Neural cell (in vitro differentiated cells): ENCODE measurements at regions not wholly inside any gene's neighbourhood (a gene's known extent, or its start where the extent isn't known, plus 50 kb on each side); places are given as distances from the start of the nearest gene placed in this dataset.

Experiments
- EP300 ChIP-seq: fragments of 450-650 bp; conservative IDR thresholded peaks from 2 replicates; pipeline ENCODE4 v1.6.1; 2014; ENCODE audit warnings: antibody characterized with exemption, mild to moderate bottlenecking, moderate library complexity; ENCODE audit not compliant: poor library complexity, severe bottlenecking
- TF ChIP-seq, protein P1 (sequence below): fragments of 450-650 bp; IDR thresholded peaks from 2 replicates; pipeline ENCODE4 v1.5.1; 2014; ENCODE audit warnings: antibody characterized with exemption, mild to moderate bottlenecking, moderate library complexity; ENCODE audit not compliant: poor library complexity, severe bottlenecking

DNA sequence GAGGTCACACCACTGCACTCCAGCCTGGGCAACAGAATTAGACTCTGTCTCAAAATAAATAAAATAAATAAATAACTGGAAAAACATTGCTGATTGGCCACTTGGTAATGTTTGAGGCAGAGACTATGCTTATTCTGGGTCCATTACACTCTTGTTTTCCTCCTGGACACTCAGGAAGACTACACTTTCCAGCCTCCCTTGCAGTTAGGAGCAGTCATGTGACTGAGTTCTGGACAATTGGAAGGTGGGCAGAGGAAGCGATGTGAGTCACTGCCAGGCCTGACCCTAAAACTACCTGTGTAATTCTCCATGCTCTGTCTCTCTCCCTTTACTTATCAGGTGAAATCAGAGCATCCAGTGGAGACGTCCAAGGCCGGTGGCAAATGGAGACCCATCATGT is 74.4 kb downstream of the VCPKMT start:
- no peak for TF ChIP-seq EP300
- TF ChIP-seq, protein P1, sequence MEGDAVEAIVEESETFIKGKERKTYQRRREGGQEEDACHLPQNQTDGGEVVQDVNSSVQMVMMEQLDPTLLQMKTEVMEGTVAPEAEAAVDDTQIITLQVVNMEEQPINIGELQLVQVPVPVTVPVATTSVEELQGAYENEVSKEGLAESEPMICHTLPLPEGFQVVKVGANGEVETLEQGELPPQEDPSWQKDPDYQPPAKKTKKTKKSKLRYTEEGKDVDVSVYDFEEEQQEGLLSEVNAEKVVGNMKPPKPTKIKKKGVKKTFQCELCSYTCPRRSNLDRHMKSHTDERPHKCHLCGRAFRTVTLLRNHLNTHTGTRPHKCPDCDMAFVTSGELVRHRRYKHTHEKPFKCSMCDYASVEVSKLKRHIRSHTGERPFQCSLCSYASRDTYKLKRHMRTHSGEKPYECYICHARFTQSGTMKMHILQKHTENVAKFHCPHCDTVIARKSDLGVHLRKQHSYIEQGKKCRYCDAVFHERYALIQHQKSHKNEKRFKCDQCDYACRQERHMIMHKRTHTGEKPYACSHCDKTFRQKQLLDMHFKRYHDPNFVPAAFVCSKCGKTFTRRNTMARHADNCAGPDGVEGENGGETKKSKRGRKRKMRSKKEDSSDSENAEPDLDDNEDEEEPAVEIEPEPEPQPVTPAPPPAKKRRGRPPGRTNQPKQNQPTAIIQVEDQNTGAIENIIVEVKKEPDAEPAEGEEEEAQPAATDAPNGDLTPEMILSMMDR = no peak
